AG04450 (cell line): ENCODE measurements at regions not wholly inside any gene's neighbourhood (a gene's known extent, or its start where the extent isn't known, plus 50 kb on each side); places are given as distances from the start of the nearest gene placed in this dataset.
A peak's percentile ranks its signal among the peaks of the same experiment; 100 is the strongest.

Experiments used
- CTCF ChIA-PET: fragments of 300-600, 350-600 bp; formaldehyde crosslinking; extraction: SDS; loops from one replicate; lab custom pipeline; 2022; ENCODE audit warnings: antibody characterized with exemption, inconsistent platforms; lab: Charles Lee
- POLR2A ChIA-PET: fragments of 350-600 bp; formaldehyde crosslinking; extraction: SDS; loops from one replicate; lab custom pipeline; 2021; ENCODE audit warnings: antibody characterized with exemption, inconsistent platforms; lab: Yijun Ruan, JAX
- DNase-seq: peaks from one replicate; pipeline ENCODE4 v3.0.0-alpha.2; 2011; ENCODE audit warnings: low read depth, low spot score
- H3K27ac ChIP-seq: one replicate; pipeline ENCODE4 v1.5.1; 2012; ENCODE audit warnings: low read depth, low read length, control low read depth
- H3K27me3 ChIP-seq: one replicate; pipeline ENCODE4 v1.6.0; 2012; ENCODE audit warnings: low read length; ENCODE audit not compliant: control insufficient read depth, insufficient read depth
- H3K4me3 ChIP-seq: 2 replicates; pipeline ENCODE4 v1.5.1; 2011; ENCODE audit warnings: mild to moderate bottlenecking, low read depth, low read length, control low read depth
- H3K9me3 ChIP-seq: 2 replicates; pipeline ENCODE4 v1.5.1; 2012; ENCODE audit warnings: low read length; ENCODE audit not compliant: control insufficient read depth, insufficient read depth
- CTCF ChIP-seq: IDR thresholded peaks from 2 replicates; pipeline ENCODE4 v1.5.1; 2011; ENCODE audit warnings: low read depth, low read length, control low read depth, inconsistent platforms

GRCh38 chr2:66024391-66024790 is 410.5 kb upstream of the MEIS1 start:
- CTCF ChIA-PET, result no interaction called here
- no peak for TF ChIP-seq CTCF
- no peak overlapping the region for H3K4me3 ChIP-seq

GRCh38 chr2:66021296-66021695 is 413.6 kb upstream of the MEIS1 start:
- Histone ChIP-seq H3K27ac (no peak overlapping the region), H3K4me3 (no peak overlapping the region), H3K27me3 (no peaks in the 10 kb centered on the region), H3K9me3 (no peaks in the 10 kb centered on the region)
- ChIA-PET POLR2A (no interaction called here), CTCF (no interaction called here)
- TF ChIP-seq CTCF, result no peak
- no peak for DNase-seq

More at GRCh38 chr2:66024391-66024790, 410.5 kb upstream of the MEIS1 start:
- Histone ChIP-seq H3K9me3 (no peaks in the 10 kb centered on the region), H3K27me3 (no peaks in the 10 kb centered on the region), H3K27ac (no peak overlapping the region)
- POLR2A ChIA-PET, result no interaction called here
- DNase-seq, result no peak

GRCh38 chr2:66017763-66018162 is 417.2 kb upstream of the MEIS1 start:
- ChIA-PET POLR2A (no interaction called here), CTCF (no interaction called here)

GRCh38 chr2:66014450-66014849 is 420.5 kb upstream of the MEIS1 start:
- Histone ChIP-seq H3K27ac (no peak overlapping the region), H3K4me3 (no peak overlapping the region), H3K9me3 (no peaks in the 10 kb centered on the region), H3K27me3 (no peaks in the 10 kb centered on the region)
- CTCF ChIA-PET, result no interaction called here
- POLR2A ChIA-PET, result no interaction called here
- no peak for DNase-seq
- TF ChIP-seq CTCF, result no peak

More at GRCh38 chr2:66017763-66018162, 417.2 kb upstream of the MEIS1 start:
- Histone ChIP-seq H3K27me3 (no peaks in the 10 kb centered on the region), H3K9me3 (no peaks in the 10 kb centered on the region), H3K4me3 (no peak overlapping the region), H3K27ac (no peak overlapping the region)
- no peak for TF ChIP-seq CTCF
- no peak for DNase-seq

DNA sequence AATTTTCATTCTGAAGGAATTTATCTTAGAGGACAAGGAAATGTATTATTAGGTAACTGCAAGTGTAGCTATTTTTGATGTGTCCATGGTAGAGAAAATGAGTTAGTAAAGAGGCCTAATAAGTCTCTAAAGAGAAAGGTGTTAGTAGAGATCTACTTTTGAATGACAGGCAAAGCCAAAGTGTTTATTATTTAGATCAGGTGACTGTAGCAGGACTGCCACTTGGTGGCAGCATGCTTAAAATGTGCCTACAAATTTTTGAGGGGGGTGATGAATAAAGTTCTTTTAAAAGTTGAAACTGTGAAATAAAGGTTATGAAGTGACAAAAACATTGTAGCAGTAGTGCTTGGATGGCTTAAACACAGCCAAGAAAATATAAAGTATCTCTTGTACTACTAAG is 421.5 kb upstream of the MEIS1 start:
- ChIA-PET POLR2A (no interaction called here), CTCF (no interaction called here)
- Histone ChIP-seq H3K4me3 (no peak overlapping the region), H3K27ac (no peak overlapping the region), H3K9me3 (no peaks in the 10 kb centered on the region), H3K27me3 (no peaks in the 10 kb centered on the region)
- 0 out of 2 replicates have a peak, but pooled peaks have one; percentile 12 for TF ChIP-seq CTCF
- no peak for DNase-seq
